Lower leg skin (tissue), 4 donors: ENCODE measurements at regions not wholly inside any gene's neighbourhood (a gene's known extent, or its start where the extent isn't known, plus 50 kb on each side); places are given as distances from the start of the nearest gene placed in this dataset.
"Not testable (repeated sequence)": the region's sequence is repeated elsewhere in the genome, so short reads cannot be mapped to it uniquely, and the experiment has no call there.

ENCODE experiments used
- DNase-seq, 2 donors: peaks; one replicate each; pipeline ENCODE4 v3.0.0-alpha.2; 2019; ENCODE audit warnings: low spot score in 2 of 2
- H3K4me3 ChIP-seq: fragments of 200-600 bp; sonication (generic); 2 replicates; pipeline ENCODE4 v1.5.1; 2017; ENCODE audit warnings: mild to moderate bottlenecking, low read depth; ENCODE audit not compliant: poor library complexity, severe bottlenecking
- CTCF ChIP-seq, 3 donors: fragments of 450-650 bp; IDR thresholded peaks; one replicate each; pipeline ENCODE4 v1.5.1; 2016; ENCODE audit warnings: antibody characterized with exemption in 3 of 3, mild to moderate bottlenecking in 3 of 3, moderate library complexity in 2 of 3
- POLR2A ChIP-seq, 2 donors: fragments of 450-650 bp; IDR thresholded peaks; one replicate each; pipeline ENCODE4 v1.6.1; 2016 to 2017; ENCODE audit warnings: antibody characterized with exemption in 2 of 2, mild to moderate bottlenecking in 1 of 2, moderate library complexity in 1 of 2
- WGBS, 2 donors: methylation state at CpG; one replicate each; pipeline ENCODE4 v1.1.5; 2018; 5-methylcytosine and 5-hydroxymethylcytosine counted together
- intact Hi-C: fragments of 100-400 bp; cut with DNase I; formaldehyde crosslinking; loops from one replicate; pipeline ENCODE4 v1.15.0; 2023; ENCODE audit warnings: low total_unique reads

GRCh38 chr21:28294051-28294450, 698.6 kb downstream of the LTN1 start:
- no peak overlapping the region for H3K4me3 ChIP-seq
- DNase-seq = no peak
- intact Hi-C loops = no loop called here
- TF ChIP-seq CTCF (IDR thresholded peaks at IDR 0.05) (no peak), POLR2A (IDR thresholded peaks at IDR 0.05) (no peak)
- 65 to 79% methylated on average over 1 of the region's 1 CpG for WGBS, 2 donors

DNA sequence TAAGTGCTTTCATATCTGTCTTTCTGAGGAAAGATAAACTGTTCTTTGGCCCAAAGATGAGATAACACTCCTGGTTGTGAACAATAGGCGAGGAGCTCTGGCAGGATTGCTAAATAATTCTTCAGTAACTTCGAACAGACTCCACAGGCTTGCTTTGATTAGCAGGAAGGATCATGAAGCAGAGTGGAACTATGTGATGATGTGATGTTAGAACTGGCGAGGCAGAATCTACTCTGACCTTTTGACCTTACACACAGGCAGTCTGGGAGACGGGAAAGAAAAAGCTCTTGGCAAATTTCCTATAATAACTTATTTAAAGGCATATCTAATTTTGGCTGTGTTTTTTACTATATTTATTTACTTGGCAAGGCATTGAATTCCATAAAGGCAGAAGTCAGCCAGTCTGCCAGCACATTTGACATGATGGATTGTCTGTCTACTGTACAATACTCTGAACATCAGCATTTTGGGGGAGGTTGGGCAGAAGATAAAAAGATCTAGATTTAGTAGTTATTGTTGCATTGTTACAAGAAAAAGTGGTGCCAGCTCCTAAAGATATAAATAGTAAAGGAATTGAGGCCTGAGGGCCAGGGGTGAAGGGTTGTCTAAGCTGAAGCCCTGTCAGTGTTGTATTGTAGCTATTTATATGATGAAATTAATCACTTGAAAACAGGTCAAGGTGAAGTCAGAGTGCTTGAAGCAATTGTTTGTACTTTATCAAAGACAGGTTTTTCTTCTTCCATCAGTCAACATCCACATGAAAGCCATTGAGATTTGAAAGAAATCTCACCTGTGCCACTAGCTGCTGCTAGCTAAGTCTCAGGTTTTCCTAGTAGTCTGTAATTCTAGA, 708.8 kb downstream of the LTN1 start:
- DNase-seq = no peak
- intact Hi-C loops = no loop called here
- WGBS, 2 donors = 1 to 6% methylated on average over 4 of the region's 4 CpGs
- H3K4me3 ChIP-seq = no peak overlapping the region
- no peak for TF ChIP-seq POLR2A (IDR thresholded peaks at IDR 0.05)
- TF ChIP-seq CTCF (IDR thresholded peaks at IDR 0.05) = no peak

- no peak for DNase-seq
- intact Hi-C loops = no loop called here
- 81 to 87% methylated on average over 5 of the region's 5 CpGs for WGBS, 2 donors
- no peak overlapping the region for H3K4me3 ChIP-seq
- TF ChIP-seq CTCF (IDR thresholded peaks at IDR 0.05) = no peak
- TF ChIP-seq POLR2A (IDR thresholded peaks at IDR 0.05) = no peak
Observed at GRCh38 chr21:28282833-28283232, 709.8 kb downstream of the LTN1 start.

- H3K4me3 ChIP-seq, intact Hi-C loops, DNase-seq: not testable (repeated sequence)
- WGBS, 2 donors = 80 to 87% methylated on average over 3 of the region's 3 CpGs
Observed at GRCh38 chr21:28281357-28281756, 711.3 kb downstream of the LTN1 start.

- intact Hi-C loops = no loop called here
- no peak overlapping the region for H3K4me3 ChIP-seq
- TF ChIP-seq POLR2A (IDR thresholded peaks at IDR 0.05) (no peak), CTCF (IDR thresholded peaks at IDR 0.05) (no peak)
- DNase-seq = no peak
Observed at GRCh38 chr21:28280611-28281010, 712.1 kb downstream of the LTN1 start.

- WGBS, 2 donors = 93 to 100% methylated on average over 1 of the region's 1 CpG
- intact Hi-C loops = no loop called here
- DNase-seq = no peak
- no peak for TF ChIP-seq POLR2A (IDR thresholded peaks at IDR 0.05)
- no peak for TF ChIP-seq CTCF (IDR thresholded peaks at IDR 0.05)
- no peak overlapping the region for H3K4me3 ChIP-seq
Observed at GRCh38 chr21:28277324-28277723, 715.4 kb downstream of the LTN1 start.
